Right lobe of liver (tissue), 4 donors: ENCODE measurements at regions not wholly inside any gene's neighbourhood (a gene's known extent, or its start where the extent isn't known, plus 50 kb on each side); places are given as distances from the start of the nearest gene placed in this dataset.

Experiments
- POLR2A ChIP-seq: fragments of 450-650 bp; IDR thresholded peaks from one replicate; pipeline ENCODE4 v1.6.1; 2017; ENCODE audit warnings: antibody characterized with exemption, mild to moderate bottlenecking
- TF ChIP-seq, protein P1 (sequence below), 4 donors: fragments of 200-600 bp in 3 of 4; fragments of 450-650 bp in 1 of 4; IDR thresholded peaks; one replicate each; pipeline versions ENCODE4 v1.5.1 to v1.8.0; 2016 to 2022; ENCODE audit warnings: antibody characterized with exemption in 4 of 4, mild to moderate bottlenecking in 2 of 4
- donor health status: DM: no; HTN: no; CAD: no.
- donor health status: DM: no; HTN: no; CAD: no.
- donor health status: DM: no; HTN: yes; CAD: no.

DNA sequence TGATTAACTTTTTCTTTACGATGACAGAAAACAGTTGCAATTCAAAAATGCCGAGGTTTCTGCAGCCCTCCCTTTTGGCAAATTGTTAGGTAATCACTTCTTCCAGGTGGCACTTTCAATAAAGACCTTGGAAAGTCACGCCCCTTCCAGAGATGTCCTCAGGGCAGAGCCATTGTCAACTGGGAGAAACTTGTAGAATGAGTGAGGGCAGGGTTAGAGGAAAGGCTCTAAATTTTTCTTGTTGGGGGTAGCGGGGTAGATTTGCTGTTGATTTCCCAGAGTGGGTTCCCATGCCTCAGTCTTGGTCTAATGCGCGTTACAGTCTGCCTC lies 421.1 kb downstream of the FGF9 start:
- TF ChIP-seq POLR2A = no peak
- TF ChIP-seq, protein P1, sequence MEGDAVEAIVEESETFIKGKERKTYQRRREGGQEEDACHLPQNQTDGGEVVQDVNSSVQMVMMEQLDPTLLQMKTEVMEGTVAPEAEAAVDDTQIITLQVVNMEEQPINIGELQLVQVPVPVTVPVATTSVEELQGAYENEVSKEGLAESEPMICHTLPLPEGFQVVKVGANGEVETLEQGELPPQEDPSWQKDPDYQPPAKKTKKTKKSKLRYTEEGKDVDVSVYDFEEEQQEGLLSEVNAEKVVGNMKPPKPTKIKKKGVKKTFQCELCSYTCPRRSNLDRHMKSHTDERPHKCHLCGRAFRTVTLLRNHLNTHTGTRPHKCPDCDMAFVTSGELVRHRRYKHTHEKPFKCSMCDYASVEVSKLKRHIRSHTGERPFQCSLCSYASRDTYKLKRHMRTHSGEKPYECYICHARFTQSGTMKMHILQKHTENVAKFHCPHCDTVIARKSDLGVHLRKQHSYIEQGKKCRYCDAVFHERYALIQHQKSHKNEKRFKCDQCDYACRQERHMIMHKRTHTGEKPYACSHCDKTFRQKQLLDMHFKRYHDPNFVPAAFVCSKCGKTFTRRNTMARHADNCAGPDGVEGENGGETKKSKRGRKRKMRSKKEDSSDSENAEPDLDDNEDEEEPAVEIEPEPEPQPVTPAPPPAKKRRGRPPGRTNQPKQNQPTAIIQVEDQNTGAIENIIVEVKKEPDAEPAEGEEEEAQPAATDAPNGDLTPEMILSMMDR (IDR thresholded peaks at IDR 0.05) = no peak
